H9 (cell line): ENCODE measurements at regions not wholly inside any gene's neighbourhood (a gene's known extent, or its start where the extent isn't known, plus 50 kb on each side); places are given as distances from the start of the nearest gene placed in this dataset.

ENCODE experiments used
- DNase-seq: peaks from one replicate; pipeline ENCODE4 v3.0.0-alpha.2; 2017
- H2AFZ ChIP-seq: one replicate; pipeline ENCODE4 v1.6.1; 2013; ENCODE audit warnings: mild to moderate bottlenecking, low read length, control low read depth, moderate library complexity
- H2AK5ac ChIP-seq: 2 replicates; pipeline ENCODE4 v1.6.1; 2013; ENCODE audit warnings: low read length, control low read depth, mixed read lengths; ENCODE audit not compliant: insufficient read length
- H2BK120ac ChIP-seq: one replicate; pipeline ENCODE4 v1.6.1; 2013; ENCODE audit warnings: low read depth, mild to moderate bottlenecking, low read length, control low read depth, inconsistent platforms; ENCODE audit not compliant: poor library complexity, severe bottlenecking
- H2BK12ac ChIP-seq: 2 replicates; pipeline ENCODE4 v1.6.1; 2013; ENCODE audit warnings: low read length, control low read depth, mixed read lengths, low read depth; ENCODE audit not compliant: insufficient read length
- H2BK15ac ChIP-seq: 2 replicates; pipeline ENCODE4 v1.6.1; 2013; ENCODE audit warnings: low read depth, low read length, control low read depth
- H2BK20ac ChIP-seq: one replicate; pipeline ENCODE4 v1.6.1; 2013; ENCODE audit warnings: low read depth, mild to moderate bottlenecking, low read length, control low read depth, inconsistent platforms; ENCODE audit not compliant: poor library complexity, severe bottlenecking
- H2BK5ac ChIP-seq: 2 replicates; pipeline ENCODE4 v1.6.1; 2013; ENCODE audit warnings: low read length, control low read depth, mixed read lengths; ENCODE audit not compliant: insufficient read length
- H3K14ac ChIP-seq: 2 replicates; pipeline ENCODE4 v1.6.1; 2013; ENCODE audit warnings: low read length, control low read depth; ENCODE audit not compliant: insufficient read depth
- H3K18ac ChIP-seq: 2 replicates; pipeline ENCODE4 v1.6.1; 2013; ENCODE audit warnings: low read depth, mild to moderate bottlenecking, mixed read lengths, low read length, control low read depth; ENCODE audit not compliant: insufficient read length
- H3K23ac ChIP-seq: 2 replicates; pipeline ENCODE4 v1.6.1; 2013; ENCODE audit warnings: low read length, control low read depth, mixed read lengths, low read depth; ENCODE audit not compliant: insufficient read length
- H3K23me2 ChIP-seq: 2 replicates; pipeline ENCODE4 v1.6.1; 2013; ENCODE audit warnings: low read depth, mild to moderate bottlenecking, mixed read lengths, low read length, control low read depth; ENCODE audit not compliant: insufficient read length, poor library complexity, severe bottlenecking
- H3K27ac ChIP-seq: 2 replicates; pipeline ENCODE4 v1.5.1; 2013; ENCODE audit warnings: low read length, control low read depth, mixed read lengths, low read depth; ENCODE audit not compliant: insufficient read length
- H3K27me3 ChIP-seq: 2 replicates; pipeline ENCODE4 v1.6.1; 2013; ENCODE audit warnings: low read length, control low read depth, inconsistent platforms; ENCODE audit not compliant: insufficient read depth
- H3K4ac ChIP-seq: 2 replicates; pipeline ENCODE4 v1.6.1; 2013; ENCODE audit warnings: low read depth, mild to moderate bottlenecking, control low read depth, inconsistent platforms, low read length, moderate library complexity
- H3K4me1 ChIP-seq: 2 replicates; pipeline ENCODE4 v1.6.1; 2013; ENCODE audit warnings: low read length, control low read depth, inconsistent platforms; ENCODE audit not compliant: insufficient read depth
- H3K4me2 ChIP-seq: 2 replicates; pipeline ENCODE4 v1.6.1; 2013; ENCODE audit warnings: low read length, control low read depth, mixed read lengths; ENCODE audit not compliant: insufficient read length, insufficient read depth
- H3K56ac ChIP-seq: 2 replicates; pipeline ENCODE4 v1.6.1; 2013; ENCODE audit warnings: low read depth, mild to moderate bottlenecking, mixed read lengths, low read length, control low read depth; ENCODE audit not compliant: insufficient read length
- H3K79me1 ChIP-seq: 2 replicates; pipeline ENCODE4 v1.6.1; 2013; ENCODE audit warnings: low read depth, mild to moderate bottlenecking, moderate library complexity, low read length, control low read depth, inconsistent platforms; ENCODE audit not compliant: insufficient read depth, poor library complexity, severe bottlenecking
- H3K79me2 ChIP-seq: 2 replicates; pipeline ENCODE4 v1.6.1; 2013; ENCODE audit warnings: low read length, control low read depth, inconsistent platforms; ENCODE audit not compliant: insufficient read depth
- H3K9ac ChIP-seq: 2 replicates; pipeline ENCODE4 v1.6.1; 2013; ENCODE audit warnings: low read length, control low read depth, mixed read lengths; ENCODE audit not compliant: insufficient read length; ENCODE audit errors: extremely low read depth
- H3K9me3 ChIP-seq: one replicate; pipeline ENCODE4 v1.6.1; 2013; ENCODE audit warnings: low read depth, low read length, inconsistent platforms; ENCODE audit not compliant: control insufficient read depth
- H3T11ph ChIP-seq: one replicate; pipeline ENCODE4 v1.6.1; 2013; ENCODE audit warnings: mild to moderate bottlenecking, low read length, control low read depth, inconsistent platforms
- H4K20me1 ChIP-seq: one replicate; pipeline ENCODE4 v1.6.1; 2013; ENCODE audit not compliant: control insufficient read depth, insufficient read length, insufficient read depth
- H4K5ac ChIP-seq: 2 replicates; pipeline ENCODE4 v1.6.1; 2013; ENCODE audit warnings: low read depth, mild to moderate bottlenecking, mixed read lengths, low read length, control low read depth; ENCODE audit not compliant: insufficient read length
- H4K8ac ChIP-seq: replicated peaks from 2 replicates; pipeline ENCODE4 v1.6.1; 2013; ENCODE audit warnings: low read length, control low read depth, mixed read lengths, low read depth; ENCODE audit not compliant: insufficient read length
- H4K91ac ChIP-seq: 2 replicates; pipeline ENCODE4 v1.6.1; 2013; ENCODE audit warnings: low read depth, mild to moderate bottlenecking, moderate library complexity, mixed read lengths, low read length, control low read depth; ENCODE audit not compliant: insufficient read length
- H3K27ac Mint-ChIP-seq, 3 experiments: 2 replicates in 2 of 3; 3 replicates in 1 of 3; pipeline ENCODE4 v1.8.0; 2020 to 2021; ENCODE audit warnings: mixed read lengths in 3 of 3, mild to moderate bottlenecking in 1 of 3, moderate library complexity in 1 of 3
- H3K27me3 Mint-ChIP-seq: 2 replicates; pipeline ENCODE4 v1.8.0; 2021; ENCODE audit warnings: low read depth, mild to moderate bottlenecking, moderate library complexity, mixed read lengths
- H3K36me3 Mint-ChIP-seq, 3 experiments: 2 replicates in 2 of 3; 3 replicates in 1 of 3; pipeline ENCODE4 v1.8.0; 2020 to 2021; ENCODE audit warnings: low read depth in 3 of 3, mixed read lengths in 3 of 3; ENCODE audit not compliant: insufficient read depth in 1 of 3
- H3K4me1 Mint-ChIP-seq, 2 experiments: 2 replicates each; pipeline ENCODE4 v1.8.0; 2020; ENCODE audit warnings: mixed read lengths in 2 of 2
- H3K4me3 Mint-ChIP-seq, 2 experiments: 2 replicates in 1 of 2; 3 replicates in 1 of 2; pipeline ENCODE4 v1.8.0; 2020 to 2021; ENCODE audit warnings: mild to moderate bottlenecking in 2 of 2, mixed read lengths in 2 of 2, moderate library complexity in 1 of 2
- H3K9me3 Mint-ChIP-seq, 2 experiments: 2 replicates in 1 of 2; 3 replicates in 1 of 2; pipeline ENCODE4 v1.8.0; 2020; ENCODE audit warnings: mild to moderate bottlenecking in 2 of 2, mixed read lengths in 2 of 2, moderate library complexity in 1 of 2
- WGBS: extraction: QIAGEN DNeasy Blood & Tissue Kit; methylation state at CpG from one replicate; pipeline ENCODE4 v1.1.7; 2013; ENCODE audit warnings: missing lambda C conversion rate, low lambda C conversion rate, mixed read lengths; ENCODE audit not compliant: insufficient read length; ENCODE audit errors: extremely low coverage; 5-methylcytosine and 5-hydroxymethylcytosine counted together
- TF ChIP-seq, protein P1 (sequence below): fragments of 200-600 bp; sonication (generic); conservative IDR thresholded peaks from 3 replicates; pipeline ENCODE4 v1.8.0; 2021; ENCODE audit warnings: antibody characterized with exemption, mild to moderate bottlenecking

DNA sequence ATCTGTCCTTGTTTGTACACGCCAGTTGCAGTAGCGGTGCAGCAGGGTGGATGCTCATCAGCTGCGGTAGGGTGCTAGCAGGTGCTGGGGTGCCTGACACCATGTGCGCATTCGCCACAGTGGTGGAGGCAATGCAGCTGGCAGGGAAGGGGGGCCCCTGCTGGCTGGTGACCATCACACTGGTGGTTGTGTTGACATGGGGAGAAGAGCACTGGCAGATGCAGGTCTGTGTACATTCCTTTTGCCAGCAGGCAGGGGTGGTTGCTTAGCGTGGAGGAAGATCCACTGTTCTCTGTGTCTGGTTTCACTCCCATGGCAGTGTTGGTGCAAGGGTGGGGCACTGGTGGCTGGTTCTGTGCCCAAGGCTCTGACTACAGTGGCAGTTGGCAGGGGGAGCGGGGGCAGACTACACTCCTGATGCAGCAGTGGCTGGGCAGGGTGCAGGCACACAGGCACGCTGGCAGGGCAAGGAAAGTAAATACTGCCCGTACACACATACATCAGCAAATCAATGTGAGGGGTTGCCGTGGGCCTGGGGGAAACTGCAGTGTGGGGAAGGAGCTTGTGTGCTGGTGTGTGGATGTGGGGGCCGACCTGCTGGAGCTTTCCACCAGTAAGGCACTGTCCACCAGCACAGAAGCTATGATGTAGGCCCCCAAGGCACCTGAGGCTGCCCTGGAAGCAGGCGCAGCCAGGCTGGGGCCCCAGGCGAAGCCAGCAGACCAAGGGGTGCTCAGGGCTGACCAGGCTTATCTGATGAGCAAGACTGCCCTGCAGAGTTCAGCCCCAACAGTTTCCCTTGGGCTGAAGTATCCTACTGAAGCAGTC, 87.2 kb upstream of the UNC5B start:
- H2BK120ac ChIP-seq, result no peak overlapping the region
- H4K91ac ChIP-seq, result no peak overlapping the region
- no peak for DNase-seq
- no peak overlapping the region for H3K14ac ChIP-seq
- peaks cover 15 to 17% of the 10 kb centered on the region in 2 experiments for H3K4me1 Mint-ChIP-seq
- H3K79me1 ChIP-seq, result no peaks in the 10 kb centered on the region
- H2BK5ac ChIP-seq, result no peak overlapping the region
- no peak overlapping the region for H3K23ac ChIP-seq
- H3K56ac ChIP-seq, result no peak overlapping the region
- H2BK12ac ChIP-seq, result no peak overlapping the region
- no peak overlapping the region for H3K4me3 Mint-ChIP-seq
- WGBS, result no CpG with 5 or more reads among the region's 13 CpGs
- H3K4me1 ChIP-seq, result no peaks in the 10 kb centered on the region
- H3K27ac ChIP-seq, result no peak overlapping the region
- no peak overlapping the region for H2AK5ac ChIP-seq
- peaks cover 29% of the 10 kb centered on the region for H3K27me3 Mint-ChIP-seq
- H4K20me1 ChIP-seq, result no peaks in the 10 kb centered on the region
- H3K9me3 ChIP-seq, result no peaks in the 10 kb centered on the region
- peaks cover 0 to 11% (median 3%) of the 10 kb centered on the region in 3 experiments; a peak in 4 of 7 replicates for H3K36me3 Mint-ChIP-seq
- H3K27me3 ChIP-seq, result no peaks in the 10 kb centered on the region
- H3T11ph ChIP-seq, result no peak overlapping the region
- H3K4ac ChIP-seq, result no peak overlapping the region
- no peak overlapping the region for H3K18ac ChIP-seq
- H2BK20ac ChIP-seq, result no peak overlapping the region
- no peak overlapping the region for H2AFZ ChIP-seq
- H3K27ac Mint-ChIP-seq, result no peak overlapping the region
- no peak overlapping the region for H3K4me2 ChIP-seq
- H3K9ac ChIP-seq, result no peak overlapping the region
- H4K8ac ChIP-seq, result no peak overlapping the region
- TF ChIP-seq, protein P1, sequence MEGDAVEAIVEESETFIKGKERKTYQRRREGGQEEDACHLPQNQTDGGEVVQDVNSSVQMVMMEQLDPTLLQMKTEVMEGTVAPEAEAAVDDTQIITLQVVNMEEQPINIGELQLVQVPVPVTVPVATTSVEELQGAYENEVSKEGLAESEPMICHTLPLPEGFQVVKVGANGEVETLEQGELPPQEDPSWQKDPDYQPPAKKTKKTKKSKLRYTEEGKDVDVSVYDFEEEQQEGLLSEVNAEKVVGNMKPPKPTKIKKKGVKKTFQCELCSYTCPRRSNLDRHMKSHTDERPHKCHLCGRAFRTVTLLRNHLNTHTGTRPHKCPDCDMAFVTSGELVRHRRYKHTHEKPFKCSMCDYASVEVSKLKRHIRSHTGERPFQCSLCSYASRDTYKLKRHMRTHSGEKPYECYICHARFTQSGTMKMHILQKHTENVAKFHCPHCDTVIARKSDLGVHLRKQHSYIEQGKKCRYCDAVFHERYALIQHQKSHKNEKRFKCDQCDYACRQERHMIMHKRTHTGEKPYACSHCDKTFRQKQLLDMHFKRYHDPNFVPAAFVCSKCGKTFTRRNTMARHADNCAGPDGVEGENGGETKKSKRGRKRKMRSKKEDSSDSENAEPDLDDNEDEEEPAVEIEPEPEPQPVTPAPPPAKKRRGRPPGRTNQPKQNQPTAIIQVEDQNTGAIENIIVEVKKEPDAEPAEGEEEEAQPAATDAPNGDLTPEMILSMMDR, result no peak
- no peak overlapping the region for H2BK15ac ChIP-seq
- no peak overlapping the region for H4K5ac ChIP-seq
- H3K79me2 ChIP-seq, result no peaks in the 10 kb centered on the region
- peaks cover 11 to 13% of the 10 kb centered on the region in 2 experiments for H3K9me3 Mint-ChIP-seq
- H3K23me2 ChIP-seq, result no peaks in the 10 kb centered on the region
